ENCODE measurements at regions not wholly inside any gene's neighbourhood (a gene's known extent, or its start where the extent isn't known, plus 50 kb on each side); places are given as distances from the start of the nearest gene placed in this dataset.

DNA sequence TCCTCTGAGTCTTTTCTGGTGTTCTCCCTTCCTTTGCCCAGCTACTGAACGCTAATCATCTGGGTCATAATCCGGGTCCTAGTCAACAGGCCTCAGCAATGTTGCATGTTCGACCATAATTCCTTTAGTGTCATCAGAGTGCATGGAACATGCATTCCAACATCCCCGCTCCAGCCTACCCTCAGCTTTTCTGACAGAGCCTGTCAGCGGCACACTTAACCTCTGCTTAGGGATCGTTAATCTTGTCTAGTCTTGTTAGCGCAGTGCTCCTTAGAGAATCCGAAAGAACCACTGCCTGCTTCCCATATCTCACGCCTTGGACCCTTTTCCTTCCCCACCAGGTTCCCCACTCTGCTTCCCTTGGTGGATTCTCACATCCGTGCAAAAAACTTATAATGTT, 767.9 kb upstream of the ID2 start:
- TF ChIP-seq CTCF (IDR thresholded peaks at IDR 0.05) (no peak), POLR2A (IDR thresholded peaks at IDR 0.05) (no peak)
